ENCODE measurements at regions not wholly inside any gene's neighbourhood (a gene's known extent, or its start where the extent isn't known, plus 50 kb on each side); places are given as distances from the start of the nearest gene placed in this dataset.

DNA sequence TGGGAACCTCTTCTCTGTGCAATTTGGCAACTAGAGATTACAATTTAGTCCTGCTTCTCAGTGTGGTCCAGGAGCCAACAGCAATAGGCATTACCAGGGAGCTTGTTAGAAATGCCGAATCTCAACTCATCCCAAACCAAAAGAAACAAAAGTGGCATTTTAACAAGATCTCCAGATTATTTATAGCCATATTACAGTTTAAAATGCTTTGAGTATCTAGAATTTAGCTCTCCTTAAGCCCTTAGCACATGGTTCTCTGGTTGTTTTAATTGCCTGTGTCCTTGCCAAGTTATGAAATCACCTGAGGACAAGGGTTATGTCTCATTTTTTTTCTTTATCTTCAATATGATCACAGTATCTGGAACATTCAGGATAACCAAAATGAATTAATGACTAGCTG is 51.6 kb upstream of the TAS2R1 start:
- H3K36me3 Mint-ChIP-seq (ENCODE audit: low read depth): no peaks in the 10 kb centered on the region
- H3K27me3 Mint-ChIP-seq: no peaks in the 10 kb centered on the region
- ATAC-seq (replicated peaks): no peak
- no peak overlapping the region for H3K27ac Mint-ChIP-seq
- no peak overlapping the region for H3K4me3 Mint-ChIP-seq
- H3K4me1 Mint-ChIP-seq: no peaks in the 10 kb centered on the region
- peaks cover 18% of the 10 kb centered on the region for H3K9me3 Mint-ChIP-seq

Data from activated T-helper 17 cell treated with anti-CD3 and anti-CD28 coated beads, Interleukin-2, amount 50 U/mL, for 72 hours (primary cell).